ENCODE measurements at regions not wholly inside any gene's neighbourhood (a gene's known extent, or its start where the extent isn't known, plus 50 kb on each side); places are given as distances from the start of the nearest gene placed in this dataset.
"Not testable (repeated sequence)": the region's sequence is repeated elsewhere in the genome, so short reads cannot be mapped to it uniquely, and the experiment has no call there.

DNA sequence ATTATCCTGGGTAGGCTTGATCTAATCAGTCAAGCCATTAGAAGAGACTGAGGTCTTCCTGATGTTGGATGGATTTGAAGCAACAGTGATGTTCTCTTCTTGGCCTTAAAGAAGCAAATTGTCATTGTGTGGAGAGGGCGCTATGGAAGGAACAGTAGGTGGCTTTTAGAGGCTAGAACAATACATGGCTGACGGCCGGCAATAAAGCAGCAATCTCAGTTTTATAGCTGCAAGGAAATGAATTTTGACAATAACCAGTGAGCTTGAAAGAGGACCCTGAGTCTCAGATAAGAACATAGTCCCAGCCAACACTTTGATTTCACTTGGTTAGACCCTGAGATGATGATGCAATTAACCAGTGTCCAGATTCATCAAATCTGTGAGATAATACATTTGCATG is 302.1 kb downstream of the NSUN3 start:
- DNase-seq (ENCODE audit: low spot score in 2 of 2), result no peak
- Histone ChIP-seq H3K4me3 (no peak overlapping the region), H3K27me3 (no peaks in the 10 kb centered on the region), H3K9me3 (no peaks in the 10 kb centered on the region), H3K27ac (no peak overlapping the region), H3K36me3 (no peaks in the 10 kb centered on the region), H3K4me1 (peaks cover 9% of the 10 kb centered on the region)
- no peak for TF ChIP-seq POLR2A (IDR thresholded peaks at IDR 0.05)
- TF ChIP-seq EP300 (IDR thresholded peaks at IDR 0.05), result no peak
- TF ChIP-seq POLR2AphosphoS5 (IDR thresholded peaks at IDR 0.05), result no peak
- TF ChIP-seq, protein P1, sequence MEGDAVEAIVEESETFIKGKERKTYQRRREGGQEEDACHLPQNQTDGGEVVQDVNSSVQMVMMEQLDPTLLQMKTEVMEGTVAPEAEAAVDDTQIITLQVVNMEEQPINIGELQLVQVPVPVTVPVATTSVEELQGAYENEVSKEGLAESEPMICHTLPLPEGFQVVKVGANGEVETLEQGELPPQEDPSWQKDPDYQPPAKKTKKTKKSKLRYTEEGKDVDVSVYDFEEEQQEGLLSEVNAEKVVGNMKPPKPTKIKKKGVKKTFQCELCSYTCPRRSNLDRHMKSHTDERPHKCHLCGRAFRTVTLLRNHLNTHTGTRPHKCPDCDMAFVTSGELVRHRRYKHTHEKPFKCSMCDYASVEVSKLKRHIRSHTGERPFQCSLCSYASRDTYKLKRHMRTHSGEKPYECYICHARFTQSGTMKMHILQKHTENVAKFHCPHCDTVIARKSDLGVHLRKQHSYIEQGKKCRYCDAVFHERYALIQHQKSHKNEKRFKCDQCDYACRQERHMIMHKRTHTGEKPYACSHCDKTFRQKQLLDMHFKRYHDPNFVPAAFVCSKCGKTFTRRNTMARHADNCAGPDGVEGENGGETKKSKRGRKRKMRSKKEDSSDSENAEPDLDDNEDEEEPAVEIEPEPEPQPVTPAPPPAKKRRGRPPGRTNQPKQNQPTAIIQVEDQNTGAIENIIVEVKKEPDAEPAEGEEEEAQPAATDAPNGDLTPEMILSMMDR (IDR thresholded peaks at IDR 0.05), result no peak
- 87% methylated on average over 3 of the region's 3 CpGs for WGBS

DNA sequence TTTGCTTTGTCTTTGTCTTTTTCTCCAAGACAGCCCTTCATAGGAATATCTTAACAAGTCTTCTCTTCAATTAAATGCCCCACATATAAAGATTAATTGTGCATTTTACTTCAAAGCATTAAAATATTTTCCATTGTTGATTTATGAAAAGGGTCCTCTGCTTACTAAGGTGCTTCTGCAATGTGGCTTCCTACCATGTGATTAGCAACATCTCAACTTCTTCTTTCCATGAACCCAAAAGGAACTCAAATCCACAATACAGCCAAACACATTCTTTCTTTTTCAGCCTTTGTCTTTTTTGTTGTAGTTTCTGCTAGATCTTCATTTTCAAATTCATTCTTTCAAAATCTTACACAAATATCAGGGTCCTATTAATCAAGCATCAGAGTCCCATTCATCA is 309.2 kb downstream of the NSUN3 start:
- no peak for TF ChIP-seq EP300 (IDR thresholded peaks at IDR 0.05)
- TF ChIP-seq POLR2A (IDR thresholded peaks at IDR 0.05), result no peak
- TF ChIP-seq, protein P1 (IDR thresholded peaks at IDR 0.05), result no peak
- no peak for TF ChIP-seq POLR2AphosphoS5 (IDR thresholded peaks at IDR 0.05)
- H3K27ac ChIP-seq, result no peak overlapping the region
- no peak overlapping the region for H3K4me3 ChIP-seq
- no peaks in the 10 kb centered on the region for H3K9me3 ChIP-seq
- H3K27me3 ChIP-seq, result no peaks in the 10 kb centered on the region
- DNase-seq (ENCODE audit: low spot score in 2 of 2), result no peak
- no peaks in the 10 kb centered on the region for H3K36me3 ChIP-seq
- no peaks in the 10 kb centered on the region for H3K4me1 ChIP-seq

DNA sequence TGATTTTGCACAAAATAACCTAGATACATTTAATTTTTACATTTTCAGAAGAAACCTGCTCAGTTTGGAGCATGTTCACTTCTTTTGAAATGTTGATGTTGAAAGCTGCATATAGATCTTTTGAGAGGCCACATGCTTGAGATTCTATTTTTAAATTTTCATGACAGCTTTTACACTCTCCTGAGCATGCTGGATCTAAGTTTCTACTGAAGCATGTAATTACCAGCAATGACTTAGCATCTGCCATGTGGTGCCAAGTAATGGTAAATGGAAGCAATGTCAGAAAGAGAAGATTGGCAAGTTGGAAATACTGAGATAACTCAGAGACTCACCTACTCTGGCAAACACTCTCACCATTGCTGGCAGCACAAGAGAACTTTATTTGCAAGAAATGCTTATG is 310.6 kb downstream of the NSUN3 start:
- Histone ChIP-seq H3K36me3 (no peaks in the 10 kb centered on the region), H3K4me1 (no peaks in the 10 kb centered on the region), H3K27ac (no peak overlapping the region), H3K9me3 (no peaks in the 10 kb centered on the region), H3K4me3 (no peak overlapping the region), H3K27me3 (no peaks in the 10 kb centered on the region)
- no peak for DNase-seq (ENCODE audit: low spot score in 2 of 2)
- TF ChIP-seq, protein P1 (IDR thresholded peaks at IDR 0.05), result no peak
- TF ChIP-seq POLR2A (IDR thresholded peaks at IDR 0.05), result no peak
- TF ChIP-seq EP300 (IDR thresholded peaks at IDR 0.05), result no peak

DNA sequence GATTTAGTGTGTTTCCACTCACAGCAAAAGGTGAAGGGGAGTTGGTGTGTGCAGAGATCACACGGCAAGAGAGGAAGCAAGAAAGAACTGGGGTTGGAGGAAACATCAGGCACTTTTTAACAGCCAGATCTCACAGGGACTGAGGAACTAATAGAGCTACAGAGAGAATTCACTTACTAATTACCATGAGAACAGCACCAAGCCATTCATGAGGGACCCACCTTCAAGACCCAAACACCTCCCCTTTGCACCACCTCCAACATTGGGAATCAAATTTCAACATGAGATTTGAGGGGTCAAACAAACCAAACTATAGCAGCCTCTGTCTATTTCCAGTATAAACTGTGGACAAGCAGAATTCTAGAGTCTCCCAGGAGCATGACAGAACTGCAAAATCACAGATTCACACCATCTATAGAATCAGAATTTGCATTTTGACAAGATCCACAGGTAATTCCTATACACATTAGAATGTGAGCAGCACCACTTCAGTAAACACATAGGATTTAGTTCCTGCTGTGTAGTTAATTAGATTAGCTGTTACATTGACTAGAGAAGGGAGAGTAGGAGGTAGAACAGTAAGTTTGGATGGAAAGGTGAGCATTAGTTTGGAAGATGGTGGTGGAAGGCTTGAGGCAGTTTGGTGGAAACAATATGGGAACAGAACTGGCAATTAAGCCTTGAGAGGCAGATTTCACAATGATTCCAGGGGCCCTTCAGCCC is 311.7 kb downstream of the NSUN3 start:
- no peak overlapping the region for H3K27ac ChIP-seq
- H3K4me3 ChIP-seq, result no peak overlapping the region
- H3K4me1 ChIP-seq, result no peaks in the 10 kb centered on the region
- TF ChIP-seq POLR2A (IDR thresholded peaks at IDR 0.05) (no peak), EP300 (IDR thresholded peaks at IDR 0.05) (no peak), POLR2AphosphoS5 (IDR thresholded peaks at IDR 0.05) (no peak)
- TF ChIP-seq, protein P1 (IDR thresholded peaks at IDR 0.05), result no peak
- WGBS, result 59% methylated on average over 1 of the region's 1 CpG
- H3K9me3 ChIP-seq, result no peaks in the 10 kb centered on the region
- DNase-seq (ENCODE audit: low spot score in 2 of 2), result no peak
- no peaks in the 10 kb centered on the region for H3K27me3 ChIP-seq
- no peaks in the 10 kb centered on the region for H3K36me3 ChIP-seq

DNA sequence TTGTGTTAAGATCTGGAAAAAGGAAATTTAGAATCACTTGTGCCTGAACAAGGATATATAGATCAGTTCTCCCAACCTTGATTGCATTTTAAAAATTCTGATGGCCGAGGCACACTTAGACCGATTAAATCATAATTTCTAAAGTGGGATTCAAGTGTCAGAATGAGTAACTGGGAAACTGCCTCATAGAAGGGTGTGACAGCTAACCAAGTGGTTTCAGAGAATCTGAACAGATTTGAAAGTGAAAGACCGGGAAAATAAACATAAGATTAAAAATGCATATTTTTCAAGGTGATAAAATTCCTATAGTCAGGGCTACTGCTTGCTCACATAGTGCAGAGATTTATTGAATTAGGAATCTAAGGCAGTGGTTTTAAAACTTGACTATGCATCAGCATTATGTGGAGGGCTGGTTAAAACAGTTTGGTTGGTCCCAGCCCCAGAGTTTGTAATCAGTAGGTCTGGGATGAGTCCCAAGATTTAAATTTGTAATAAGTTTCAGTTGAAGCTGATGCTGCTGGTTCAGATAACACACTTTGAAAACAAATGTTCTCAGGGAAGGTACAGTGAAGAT is 314.3 kb downstream of the NSUN3 start:
- H3K36me3 ChIP-seq; DNase-seq (ENCODE audit: low spot score in 2 of 2); H3K4me1 ChIP-seq; H3K27me3 ChIP-seq; H3K9me3 ChIP-seq; H3K4me3 ChIP-seq; H3K27ac ChIP-seq: not testable (repeated sequence)
- 63% methylated on average over 3 of the region's 3 CpGs for WGBS

DNA sequence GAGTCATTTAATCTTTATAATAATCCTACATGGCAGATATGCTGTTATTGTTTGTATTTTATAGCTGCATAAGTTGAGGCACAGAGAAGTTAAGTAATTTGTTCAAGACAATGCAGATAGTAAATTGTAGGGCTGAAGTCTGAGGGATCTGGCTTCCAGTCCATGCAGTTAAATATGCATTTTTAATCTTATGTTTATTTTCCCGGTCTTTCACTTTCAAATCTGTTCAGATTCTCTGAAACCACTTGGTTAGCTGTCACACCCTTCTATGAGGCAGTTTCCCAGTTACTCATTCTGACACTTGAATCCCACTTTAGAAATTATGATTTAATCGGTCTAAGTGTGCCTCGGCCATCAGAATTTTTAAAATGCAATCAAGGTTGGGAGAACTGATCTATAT is 315.0 kb downstream of the NSUN3 start:
- H3K4me1 ChIP-seq; H3K27ac ChIP-seq; H3K27me3 ChIP-seq; H3K36me3 ChIP-seq; DNase-seq (ENCODE audit: low spot score in 2 of 2); H3K9me3 ChIP-seq; H3K4me3 ChIP-seq: not testable (repeated sequence)
- WGBS, result 84% methylated on average over 3 of the region's 3 CpGs
